K562 (cell line): ENCODE measurements at regions not wholly inside any gene's neighbourhood (a gene's known extent, or its start where the extent isn't known, plus 50 kb on each side); places are given as distances from the start of the nearest gene placed in this dataset.

Source experiments
- ATAC-seq: fragments of 200-7000 bp; cut with Tn5 transposase; 3 replicates; pipeline ENCODE4 v1.9.1; 2020; ENCODE audit warnings: moderate library complexity
- BruUV-seq: library from RNA; stranded (reverse); fragments of 400-500 nt; replicated peaks from 2 replicates; lab custom pipeline; 2021; lab: Mats Ljungman, UMichigan
- CTCF ChIA-PET: fragments of 300-600 bp; formaldehyde crosslinking; extraction: SDS; loops from one replicate; lab custom pipeline; 2021; ENCODE audit warnings: low intra/inter-chr PET ratio; lab: Yijun Ruan, JAX
- POLR2A ChIA-PET: fragments of 300-600, 350-650 bp; sonication (Branson Sonifier 250); formaldehyde crosslinking; extraction: SDS; loops from one replicate; lab custom pipeline; 2021; ENCODE audit warnings: antibody characterized with exemption, inconsistent platforms; lab: Yijun Ruan, JAX
- DNase-seq, 4 experiments: peaks; one replicate each; pipeline versions ENCODE4 v3.0.0 to v3.0.0-alpha.2; 2011 to 2018; ENCODE audit warnings: low spot score in 3 of 4, mixed read lengths in 3 of 4; ENCODE audit errors: extremely low read depth in 1 of 4
- FAIRE-seq: peaks from 2 replicates; lab custom pipeline; 2011; peaks lifted over from hg19 to GRCh38; lab: Jason Lieb, UNC
- H2AFZ ChIP-seq: 2 replicates; pipeline ENCODE4 v1.6.0; 2011; ENCODE audit warnings: low read depth, low read length, control low read depth, inconsistent platforms
- H3K27ac ChIP-seq: fragments of 200-600 bp; 3 replicates; pipeline ENCODE4 v1.8.0; 2011; ENCODE audit warnings: low read depth, mild to moderate bottlenecking, control low read depth, inconsistent platforms, low read length, moderate library complexity, mixed read lengths; ENCODE audit errors: extremely low read depth
- H3K27me3 ChIP-seq, 2 experiments: fragments of 300-600 bp in 1 of 2; 2 replicates in 1 of 2; 3 replicates in 1 of 2; pipeline versions ENCODE4 v1.6.0 to v1.8.0; 2011; ENCODE audit warnings: inconsistent platforms in 2 of 2, low read length in 2 of 2, mild to moderate bottlenecking in 1 of 2, mixed read lengths in 1 of 2, moderate library complexity in 1 of 2; ENCODE audit not compliant: control insufficient read depth in 2 of 2, insufficient read depth in 2 of 2
- H3K36me3 ChIP-seq: fragments of 300-600 bp; 3 replicates; pipeline ENCODE4 v1.8.0; 2011; ENCODE audit warnings: mild to moderate bottlenecking, low read length, inconsistent platforms; ENCODE audit not compliant: control insufficient read depth, insufficient read depth
- H3K4me1 ChIP-seq, 2 experiments: fragments of 200-600 bp in 1 of 2; replicated peaks in 1 of 2; 2 replicates in 1 of 2; 3 replicates in 1 of 2; pipeline versions ENCODE4 v1.5.1 to v1.8.0; 2011; ENCODE audit warnings: inconsistent platforms in 2 of 2, low read length in 2 of 2, mild to moderate bottlenecking in 1 of 2, mixed read lengths in 1 of 2, moderate library complexity in 1 of 2; ENCODE audit not compliant: control insufficient read depth in 2 of 2, insufficient read depth in 2 of 2
- H3K4me2 ChIP-seq: 2 replicates; pipeline ENCODE4 v1.6.1; 2011; ENCODE audit warnings: low read length, control low read depth, inconsistent platforms, mixed read lengths; ENCODE audit not compliant: insufficient read depth
- H3K4me3 ChIP-seq: fragments of 200-600 bp; sonication (generic), shearing (Covaris generic); 2 replicates; pipeline ENCODE4 v1.5.1; 2016; ENCODE audit warnings: control low read depth, inconsistent platforms
- H3K79me2 ChIP-seq: fragments of 200-600 bp; 3 replicates; pipeline ENCODE4 v1.8.0; 2011; ENCODE audit warnings: low read length, inconsistent platforms; ENCODE audit not compliant: control insufficient read depth, insufficient read depth
- H3K9ac ChIP-seq, 2 experiments: 2 replicates each; pipeline versions ENCODE4 v1.6.0 to v1.6.1; 2011; ENCODE audit warnings: low read depth in 2 of 2, low read length in 2 of 2, control low read depth in 1 of 2, inconsistent platforms in 1 of 2, mild to moderate bottlenecking in 1 of 2, mixed read lengths in 1 of 2; ENCODE audit not compliant: insufficient read depth in 1 of 2
- H3K9me1 ChIP-seq: one replicate; pipeline ENCODE4 v1.6.0; 2011; ENCODE audit warnings: inconsistent platforms, mild to moderate bottlenecking, low read length, moderate library complexity; ENCODE audit not compliant: control insufficient read depth, insufficient read depth
- H3K9me3 ChIP-seq: replicated peaks from 2 replicates; pipeline ENCODE4 v1.5.1; 2011; ENCODE audit warnings: low read depth, low read length, inconsistent platforms; ENCODE audit not compliant: control insufficient read depth, insufficient read depth
- H4K20me1 ChIP-seq: replicated peaks from 2 replicates; pipeline ENCODE4 v1.6.1; 2011; ENCODE audit warnings: low read length, inconsistent platforms, mixed read lengths; ENCODE audit not compliant: control insufficient read depth, insufficient read depth
- ARID2 ChIP-seq: fragments of 450-650 bp; IDR thresholded peaks from 2 replicates; pipeline ENCODE4 v1.6.1; 2017; ENCODE audit warnings: antibody characterized with exemption, mild to moderate bottlenecking
- BHLHE40 ChIP-seq: IDR thresholded peaks from 2 replicates; pipeline ENCODE4 v1.6.1; 2011; ENCODE audit warnings: low read length, improper control_type of control experiment
- CGGBP1 ChIP-seq: fragments of 250-450 bp; sonication (Bioruptor Pico); IDR thresholded peaks from 2 replicates; pipeline ENCODE4 v1.9.0; 2021; ENCODE audit warnings: mild to moderate bottlenecking
- ZBTB11 ChIP-seq, 3 experiments: fragments of 200-800 bp in 1 of 3; fragments of 250-450 bp in 1 of 3; fragments of 450-650 bp in 1 of 3; sonication (Bioruptor Pico) in 1 of 3; sonication (Bioruptor generic) in 1 of 3; formaldehyde crosslinking in 1 of 3; IDR thresholded peaks; 2 replicates each; pipeline versions ENCODE4 v1.6.1 to v1.8.0; 2016 to 2022; ENCODE audit warnings: mild to moderate bottlenecking in 2 of 3, missing genetic modification characterization in 2 of 3, missing compliant biosample characterization in 1 of 3, moderate library complexity in 1 of 3
- ZNF282 ChIP-seq: sonication (generic); formaldehyde crosslinking; IDR thresholded peaks from 2 replicates; pipeline ENCODE4 v1.8.1; 2023; ENCODE audit warnings: missing genetic modification reagents
- ZNF668 ChIP-seq: fragments of 250-450 bp; sonication (Bioruptor Pico); IDR thresholded peaks from 2 replicates; pipeline ENCODE4 v1.8.0; 2022; ENCODE audit warnings: mild to moderate bottlenecking, inconsistent platforms
- ZNF695 ChIP-seq: fragments of 450-650 bp; formaldehyde crosslinking; IDR thresholded peaks from 2 replicates; pipeline ENCODE4 v1.4.0; 2020; ENCODE audit warnings: mild to moderate bottlenecking, moderate library complexity
- ZNF780A ChIP-seq: fragments of 250-450 bp; sonication (Bioruptor Pico); IDR thresholded peaks from 2 replicates; pipeline ENCODE4 v1.5.0; 2021; ENCODE audit warnings: mild to moderate bottlenecking
- WGBS: fragments of 100-300 bp; shearing (Covaris generic); methylation state at CpG from one replicate; pipeline ENCODE4 v1.1.6; 2016; ENCODE audit warnings: low coverage, mixed read lengths; ENCODE audit not compliant: insufficient coverage; ENCODE audit errors: missing lambda C conversion rate; 5-methylcytosine and 5-hydroxymethylcytosine counted together
- in situ Hi-C: fragments of 300-500 bp; cut with MboI; formaldehyde crosslinking; loops from 4 replicates; pipeline ENCODE4 v1.15.0; 2018; ENCODE audit warnings: inconsistent platforms, mixed read lengths
- intact Hi-C: fragments of 100-400 bp; cut with micrococcal nuclease; formaldehyde crosslinking; loops from 2 replicates; pipeline ENCODE4 v1.14.2; 2022
- TF ChIP-seq, protein P1 (sequence below): sonication (generic); formaldehyde crosslinking; IDR thresholded peaks from 2 replicates; pipeline ENCODE4 v1.8.1; 2023; ENCODE audit warnings: missing genetic modification reagents, mild to moderate bottlenecking, borderline replicate concordance

DNA sequence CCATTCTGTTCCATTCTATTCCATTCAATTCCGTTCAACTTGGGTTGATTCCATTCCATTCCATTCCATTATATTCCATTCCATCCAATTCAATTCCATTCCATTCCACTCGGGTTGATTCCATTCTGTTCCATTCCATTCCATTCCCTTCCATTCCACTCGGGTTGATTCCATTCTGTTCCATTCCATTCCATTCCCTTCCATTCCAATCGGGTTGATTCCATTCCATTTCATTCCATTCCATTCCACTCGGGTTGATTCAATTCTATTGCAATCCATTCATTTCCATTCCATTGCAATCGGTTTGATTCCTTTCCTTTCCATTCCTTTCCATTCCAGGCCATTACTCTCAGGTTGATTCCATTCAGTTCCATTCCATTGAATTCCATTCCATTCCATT is 1138.4 kb downstream of the RPIA start:
- no peaks in the 10 kb centered on the region for H3K27me3 ChIP-seq
- ChIA-PET CTCF (no interaction called here), POLR2A (no interaction called here)
- FAIRE-seq = no peak
- H3K9me1 ChIP-seq = no peaks in the 10 kb centered on the region
- ATAC-seq = no peak
- no TSS peak for BruUV-seq
- DNase-seq = no peak
- no peak overlapping the region for H3K4me2 ChIP-seq
- under 1% methylated on average over 6 of the region's 6 CpGs for WGBS
- no peaks in the 10 kb centered on the region for H3K36me3 ChIP-seq
- intact Hi-C loops = no loop called here
- H2AFZ ChIP-seq = no peak overlapping the region
- H3K9me3 ChIP-seq = peaks cover 13% of the 10 kb centered on the region
- H3K79me2 ChIP-seq = no peaks in the 10 kb centered on the region
- in situ Hi-C loops = no loop called here
- H3K4me1 ChIP-seq = no peaks in the 10 kb centered on the region
- no peak overlapping the region for H3K9ac ChIP-seq
- no peaks in the 10 kb centered on the region for H4K20me1 ChIP-seq
- no peak overlapping the region for H3K27ac ChIP-seq
- no peak overlapping the region for H3K4me3 ChIP-seq
- TF ChIP-seq ARID2 (no peak), ZNF695 (CRISPR knock-in tag) (no peak), BHLHE40 (no peak), ZNF282 (no peak), CGGBP1 (CRISPR knock-in tag) (no peak), ZNF668 (CRISPR knock-in tag) (no peak), ZNF780A (CRISPR knock-in tag) (no peak), ZBTB11 (CRISPR knock-in tag; IDR thresholded peaks at IDR 0.05) (no peak)
- TF ChIP-seq, protein P1, sequence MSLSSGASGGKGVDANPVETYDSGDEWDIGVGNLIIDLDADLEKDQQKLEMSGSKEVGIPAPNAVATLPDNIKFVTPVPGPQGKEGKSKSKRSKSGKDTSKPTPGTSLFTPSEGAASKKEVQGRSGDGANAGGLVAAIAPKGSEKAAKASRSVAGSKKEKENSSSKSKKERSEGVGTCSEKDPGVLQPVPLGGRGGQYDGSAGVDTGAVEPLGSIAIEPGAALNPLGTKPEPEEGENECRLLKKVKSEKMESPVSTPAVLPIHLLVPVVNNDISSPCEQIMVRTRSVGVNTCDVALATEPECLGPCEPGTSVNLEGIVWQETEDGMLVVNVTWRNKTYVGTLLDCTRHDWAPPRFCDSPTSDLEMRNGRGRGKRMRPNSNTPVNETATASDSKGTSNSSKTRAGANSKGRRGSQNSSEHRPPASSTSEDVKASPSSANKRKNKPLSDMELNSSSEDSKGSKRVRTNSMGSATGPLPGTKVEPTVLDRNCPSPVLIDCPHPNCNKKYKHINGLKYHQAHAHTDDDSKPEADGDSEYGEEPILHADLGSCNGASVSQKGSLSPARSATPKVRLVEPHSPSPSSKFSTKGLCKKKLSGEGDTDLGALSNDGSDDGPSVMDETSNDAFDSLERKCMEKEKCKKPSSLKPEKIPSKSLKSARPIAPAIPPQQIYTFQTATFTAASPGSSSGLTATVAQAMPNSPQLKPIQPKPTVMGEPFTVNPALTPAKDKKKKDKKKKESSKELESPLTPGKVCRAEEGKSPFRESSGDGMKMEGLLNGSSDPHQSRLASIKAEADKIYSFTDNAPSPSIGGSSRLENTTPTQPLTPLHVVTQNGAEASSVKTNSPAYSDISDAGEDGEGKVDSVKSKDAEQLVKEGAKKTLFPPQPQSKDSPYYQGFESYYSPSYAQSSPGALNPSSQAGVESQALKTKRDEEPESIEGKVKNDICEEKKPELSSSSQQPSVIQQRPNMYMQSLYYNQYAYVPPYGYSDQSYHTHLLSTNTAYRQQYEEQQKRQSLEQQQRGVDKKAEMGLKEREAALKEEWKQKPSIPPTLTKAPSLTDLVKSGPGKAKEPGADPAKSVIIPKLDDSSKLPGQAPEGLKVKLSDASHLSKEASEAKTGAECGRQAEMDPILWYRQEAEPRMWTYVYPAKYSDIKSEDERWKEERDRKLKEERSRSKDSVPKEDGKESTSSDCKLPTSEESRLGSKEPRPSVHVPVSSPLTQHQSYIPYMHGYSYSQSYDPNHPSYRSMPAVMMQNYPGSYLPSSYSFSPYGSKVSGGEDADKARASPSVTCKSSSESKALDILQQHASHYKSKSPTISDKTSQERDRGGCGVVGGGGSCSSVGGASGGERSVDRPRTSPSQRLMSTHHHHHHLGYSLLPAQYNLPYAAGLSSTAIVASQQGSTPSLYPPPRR (CRISPR knock-in tag) = no peak
- TF ChIP-seq, all 486 proteins: peak for 0
